Natural killer cell treated with Interleukin-12 subunit alpha and Interleukin-12 subunit beta and Interleukin-15 and Interleukin-18, amount 100 ng/mL, for 72 hours (primary cell): ENCODE measurements at regions not wholly inside any gene's neighbourhood (a gene's known extent, or its start where the extent isn't known, plus 50 kb on each side); places are given as distances from the start of the nearest gene placed in this dataset.

Experiments used
- ATAC-seq, 2 donors: fragments of 150-1000 bp; cut with Tn5 transposase in 1 of 2; sonication (Bioruptor Pico), chemical (Tn5 transposase) in 1 of 2; 2 replicates each; pipeline ENCODE4 v1.10.0; 2021
- DNase-seq: peaks from one replicate; pipeline ENCODE4 v3.0.0; 2022; ENCODE audit warnings: low spot score
- H3K27ac Mint-ChIP-seq, 2 donors: 1 replicate in 1 of 2; 2 replicates in 1 of 2; pipeline ENCODE4 v1.8.0; 2022; ENCODE audit warnings: mixed read lengths in 2 of 2, mild to moderate bottlenecking in 1 of 2, moderate library complexity in 1 of 2
- H3K27me3 Mint-ChIP-seq, 2 donors: 1 replicate in 1 of 2; 2 replicates in 1 of 2; pipeline ENCODE4 v1.8.0; 2022; ENCODE audit warnings: mixed read lengths in 2 of 2
- H3K36me3 Mint-ChIP-seq: one replicate; pipeline ENCODE4 v1.8.0; 2022; ENCODE audit warnings: mixed read lengths
- H3K4me1 Mint-ChIP-seq, 2 donors: 1 replicate in 1 of 2; 2 replicates in 1 of 2; pipeline ENCODE4 v1.8.0; 2022; ENCODE audit warnings: low read depth in 2 of 2, mixed read lengths in 2 of 2, mild to moderate bottlenecking in 1 of 2
- H3K4me3 Mint-ChIP-seq: one replicate; pipeline ENCODE4 v1.8.0; 2022; ENCODE audit warnings: mixed read lengths
- H3K9me3 Mint-ChIP-seq: 2 replicates; pipeline ENCODE4 v1.8.0; 2022; ENCODE audit warnings: mixed read lengths

- Mint-ChIP-seq H3K36me3 (no peaks in the 10 kb centered on the region), H3K4me3 (no peak overlapping the region), H3K4me1 (no peaks in the 10 kb centered on the region), H3K27ac (no peak overlapping the region), H3K9me3 (no peaks in the 10 kb centered on the region), H3K27me3 (peaks cover 30 to 34% of the 10 kb centered on the region in 2 donors)
- DNase-seq (no peak), ATAC-seq (no peak)
Observed at GRCh38 chr2:120419073-120419472, 73.1 kb downstream of the INHBB start.

DNA sequence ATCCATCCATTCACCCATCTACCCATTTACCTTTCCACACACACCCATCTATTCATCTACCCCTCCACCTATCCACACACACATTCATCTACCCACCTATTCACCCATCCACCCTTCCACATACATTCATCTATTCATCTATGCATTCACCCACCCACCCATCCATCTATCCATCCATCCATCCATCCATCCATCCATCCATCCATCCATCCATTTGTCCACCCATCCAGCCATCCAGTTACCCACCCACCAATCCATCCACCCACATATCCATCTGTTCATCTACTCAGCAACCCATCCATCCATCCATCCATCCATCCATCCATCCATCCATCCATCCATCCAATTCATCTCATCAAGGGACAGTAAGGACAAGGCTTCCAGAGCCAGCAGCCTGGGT, 74.0 kb downstream of the INHBB start:
- no peak for ATAC-seq
- no peaks in the 10 kb centered on the region for H3K9me3 Mint-ChIP-seq

DNA sequence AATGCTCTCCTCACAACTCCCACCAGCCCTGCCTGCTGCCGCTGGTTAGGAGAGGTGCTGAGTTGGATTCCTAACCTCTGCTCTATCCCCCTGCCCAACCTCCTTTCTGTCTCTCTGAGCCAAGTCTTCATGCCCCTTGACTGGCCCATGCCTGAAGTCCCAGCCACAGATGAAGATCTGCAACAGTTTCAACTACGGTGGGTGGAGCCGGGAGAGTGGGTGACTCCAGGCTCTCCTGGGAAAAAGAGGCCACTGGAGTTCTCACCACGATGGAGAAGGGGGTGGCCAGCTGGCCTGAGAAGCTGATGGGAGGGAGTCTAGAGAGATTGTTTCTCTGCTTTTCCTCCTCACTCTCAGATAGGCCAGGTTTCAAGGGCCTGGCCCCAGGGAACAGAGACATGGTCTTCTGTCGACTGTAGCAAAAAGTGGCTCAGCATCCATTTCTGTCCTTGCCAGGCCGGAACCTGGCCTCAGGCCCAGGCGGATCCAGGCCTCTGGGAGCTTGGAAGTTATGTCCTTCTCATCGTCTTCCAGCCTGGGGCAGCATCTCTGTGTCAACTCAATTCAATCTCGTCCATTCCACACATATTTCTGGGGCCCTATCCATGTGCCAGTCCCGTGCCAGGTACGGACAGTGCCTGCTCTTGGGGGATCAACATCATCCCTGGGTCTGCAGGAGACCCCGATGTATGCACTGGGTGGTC, 75.3 kb downstream of the INHBB start:
- Mint-ChIP-seq H3K27ac (no peak overlapping the region), H3K27me3 (peaks cover 30 to 38% of the 10 kb centered on the region in 2 donors), H3K4me1 (no peaks in the 10 kb centered on the region), H3K9me3 (no peaks in the 10 kb centered on the region), H3K36me3 (no peaks in the 10 kb centered on the region), H3K4me3 (no peak overlapping the region)
- DNase-seq (no peak), ATAC-seq (no peak)

More for the DNA sequence above, 74.0 kb downstream of the INHBB start:
- H3K4me3 Mint-ChIP-seq = no peak overlapping the region
- H3K4me1 Mint-ChIP-seq = no peaks in the 10 kb centered on the region
- H3K27ac Mint-ChIP-seq = no peak overlapping the region
- DNase-seq = no peak
- peaks cover 28 to 31% of the 10 kb centered on the region in 2 donors for H3K27me3 Mint-ChIP-seq
- no peaks in the 10 kb centered on the region for H3K36me3 Mint-ChIP-seq

DNA sequence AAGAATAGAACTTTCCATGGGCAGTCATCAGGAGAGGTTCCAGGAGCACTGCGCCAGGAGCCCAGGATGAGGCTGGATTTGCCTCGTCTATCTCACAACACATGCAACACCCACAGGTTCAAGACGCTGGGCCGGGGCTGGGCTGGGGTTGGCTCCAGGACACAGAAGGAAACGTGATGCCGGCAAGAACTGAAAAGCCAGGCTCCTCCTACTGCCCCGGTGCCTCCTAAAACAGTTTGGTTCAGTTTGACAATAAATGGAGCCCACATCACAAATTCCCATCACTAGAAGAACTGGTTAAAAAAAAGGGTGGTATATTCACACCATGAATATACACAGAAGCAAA, 75.9 kb downstream of the INHBB start:
- Mint-ChIP-seq H3K4me1 (no peaks in the 10 kb centered on the region), H3K9me3 (no peaks in the 10 kb centered on the region), H3K27me3 (peaks cover 30 to 44% of the 10 kb centered on the region in 2 donors), H3K4me3 (no peak overlapping the region), H3K27ac (no peak overlapping the region), H3K36me3 (no peaks in the 10 kb centered on the region)
- no peak for ATAC-seq
- no peak for DNase-seq

DNA sequence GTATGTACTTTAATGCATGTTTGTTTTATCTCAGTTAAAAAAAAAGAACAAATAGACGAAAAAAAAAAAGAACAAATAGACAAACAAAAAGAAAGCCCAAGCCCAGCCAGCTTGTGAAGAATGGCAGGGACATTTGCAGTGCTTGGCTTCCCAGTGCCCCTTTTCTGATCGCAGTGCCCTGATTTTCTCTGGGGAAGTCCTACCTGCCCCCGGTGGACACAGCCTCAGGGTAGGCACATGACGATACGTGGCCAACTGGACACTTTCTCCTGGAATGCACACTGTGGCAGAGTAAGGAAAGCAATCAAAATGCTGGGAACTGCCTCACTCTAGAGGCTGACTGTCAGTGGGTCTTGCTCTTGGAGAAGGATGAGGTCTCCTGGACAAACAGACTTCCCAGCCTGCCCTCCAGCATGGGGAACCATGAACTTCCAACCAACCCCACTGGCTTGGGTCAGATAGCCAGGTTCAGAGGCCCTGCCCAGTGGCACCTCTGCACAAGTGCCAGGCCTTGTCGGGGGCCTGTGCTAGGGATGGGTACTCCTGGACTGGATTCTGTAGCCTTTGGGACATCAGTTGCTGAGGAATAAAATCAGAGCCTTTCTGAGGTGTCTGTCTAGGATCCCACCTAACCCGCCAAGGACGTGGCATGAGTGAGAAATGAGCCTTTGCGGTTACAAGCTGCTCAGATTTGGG, 76.7 kb downstream of the INHBB start:
- H3K36me3 Mint-ChIP-seq = no peaks in the 10 kb centered on the region
- H3K27me3 Mint-ChIP-seq = peaks cover 30 to 52% of the 10 kb centered on the region in 2 donors
- no peaks in the 10 kb centered on the region for H3K9me3 Mint-ChIP-seq
- no peak overlapping the region for H3K27ac Mint-ChIP-seq
- H3K4me3 Mint-ChIP-seq = no peak overlapping the region
- no peak for DNase-seq
- no peaks in the 10 kb centered on the region for H3K4me1 Mint-ChIP-seq
- ATAC-seq = peak in 1 of 2 donors; percentile 13

DNA sequence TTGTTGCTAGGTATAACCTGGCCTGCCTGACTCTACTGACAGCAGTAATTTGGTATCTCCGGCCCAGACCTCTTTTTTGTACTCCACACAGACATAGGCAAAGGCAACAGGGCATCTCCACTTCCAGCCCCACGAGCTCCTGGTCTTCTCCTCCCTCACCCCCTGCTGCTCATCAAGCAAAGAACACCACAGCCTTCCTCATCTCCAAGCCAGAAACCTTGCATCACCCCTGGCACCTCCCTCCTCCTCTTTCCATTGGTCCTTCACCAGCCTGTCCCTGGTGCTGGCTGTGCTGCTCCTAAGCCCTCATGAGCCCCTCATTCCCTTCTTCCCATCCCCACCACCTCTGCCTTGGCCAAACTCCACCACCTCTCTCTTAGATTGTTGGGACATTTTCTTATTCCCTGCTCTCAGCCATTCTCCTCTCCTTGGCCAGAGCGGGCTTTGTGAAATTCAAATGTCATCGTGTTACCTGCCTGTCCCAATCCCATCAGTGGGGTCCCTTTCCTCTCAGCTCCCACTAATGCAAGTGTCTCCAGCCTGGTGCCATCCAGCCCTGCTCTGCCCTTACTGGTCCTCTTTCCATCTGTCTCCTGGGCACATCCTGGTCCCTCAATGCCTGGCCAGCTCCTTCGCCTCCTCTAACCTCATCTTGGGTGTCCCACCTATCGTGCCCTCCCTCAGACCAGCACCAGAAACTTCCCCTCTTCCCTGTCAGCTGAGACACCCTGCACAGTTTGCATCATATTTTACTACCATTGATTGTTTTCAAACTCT, 77.4 kb downstream of the INHBB start:
- Mint-ChIP-seq H3K27me3 (peaks cover 26 to 52% of the 10 kb centered on the region in 2 donors), H3K36me3 (no peaks in the 10 kb centered on the region), H3K4me1 (no peaks in the 10 kb centered on the region), H3K27ac (no peak overlapping the region), H3K4me3 (no peak overlapping the region), H3K9me3 (no peaks in the 10 kb centered on the region)
- DNase-seq = no peak
- ATAC-seq = peak in 1 of 2 donors; percentile 28

- no peaks in the 10 kb centered on the region for H3K9me3 Mint-ChIP-seq
- no peaks in the 10 kb centered on the region for H3K4me1 Mint-ChIP-seq
- no peaks in the 10 kb centered on the region for H3K36me3 Mint-ChIP-seq
- peaks cover 26 to 48% of the 10 kb centered on the region in 2 donors for H3K27me3 Mint-ChIP-seq
- DNase-seq = no peak
- no peak for ATAC-seq
- no peak overlapping the region for H3K27ac Mint-ChIP-seq
- no peak overlapping the region for H3K4me3 Mint-ChIP-seq
Observed at GRCh38 chr2:120424274-120424796, 78.4 kb downstream of the INHBB start.

DNA sequence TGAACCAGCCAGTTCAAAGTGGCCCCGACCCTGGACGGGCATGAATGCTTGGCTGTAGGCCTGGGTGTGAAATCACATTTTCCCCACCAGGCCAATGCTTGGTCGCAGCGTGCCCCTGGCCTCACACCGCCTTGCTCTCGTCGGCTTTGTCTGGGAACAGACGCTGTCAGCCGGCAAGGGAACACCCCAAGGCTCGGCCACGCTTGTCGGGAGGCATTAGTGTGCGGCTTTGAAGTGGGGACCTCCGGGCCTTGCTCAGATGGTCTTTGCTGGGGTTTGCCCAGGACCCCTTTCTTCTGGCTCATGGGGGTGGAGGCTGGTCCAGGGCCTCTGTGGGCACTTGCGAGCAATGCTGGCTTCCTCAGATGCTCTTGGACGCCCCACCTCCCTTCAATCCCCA, 79.1 kb downstream of the INHBB start:
- Mint-ChIP-seq H3K27ac (no peak overlapping the region), H3K9me3 (no peaks in the 10 kb centered on the region)

GRCh38 chr2:120428748-120429147, 82.8 kb downstream of the INHBB start:
- no peaks in the 10 kb centered on the region for H3K36me3 Mint-ChIP-seq
- no peaks in the 10 kb centered on the region for H3K4me1 Mint-ChIP-seq
- no peak for ATAC-seq
- peaks cover 9 to 29% of the 10 kb centered on the region in 2 donors for H3K27me3 Mint-ChIP-seq
- H3K27ac Mint-ChIP-seq = no peak overlapping the region
- H3K9me3 Mint-ChIP-seq = no peaks in the 10 kb centered on the region
- H3K4me3 Mint-ChIP-seq = no peak overlapping the region
- no peak for DNase-seq

More for the DNA sequence above, 79.1 kb downstream of the INHBB start:
- no peaks in the 10 kb centered on the region for H3K4me1 Mint-ChIP-seq
- ATAC-seq (no peak), DNase-seq (no peak)
- no peak overlapping the region for H3K4me3 Mint-ChIP-seq
- peaks cover 24 to 42% of the 10 kb centered on the region in 2 donors for H3K27me3 Mint-ChIP-seq
- H3K36me3 Mint-ChIP-seq = no peaks in the 10 kb centered on the region

GRCh38 chr2:120429586-120430500, 83.9 kb downstream of the INHBB start:
- H3K9me3 Mint-ChIP-seq = no peaks in the 10 kb centered on the region
- no peak overlapping the region for H3K27ac Mint-ChIP-seq
- H3K36me3 Mint-ChIP-seq = no peaks in the 10 kb centered on the region
- DNase-seq (no peak), ATAC-seq (no peak)
- H3K4me3 Mint-ChIP-seq = no peak overlapping the region
- no peaks in the 10 kb centered on the region for H3K4me1 Mint-ChIP-seq
- H3K27me3 Mint-ChIP-seq = peaks cover 7 to 25% of the 10 kb centered on the region in 2 donors

- H3K27me3 Mint-ChIP-seq = peaks cover 7 to 25% of the 10 kb centered on the region in 2 donors
- H3K4me1 Mint-ChIP-seq = no peaks in the 10 kb centered on the region
- DNase-seq (no peak), ATAC-seq (no peak)
- H3K36me3 Mint-ChIP-seq = no peaks in the 10 kb centered on the region
- H3K27ac Mint-ChIP-seq = no peak overlapping the region
- H3K9me3 Mint-ChIP-seq = no peaks in the 10 kb centered on the region
- H3K4me3 Mint-ChIP-seq = no peak overlapping the region
Observed at GRCh38 chr2:120430501-120430830, 84.5 kb downstream of the INHBB start.

GRCh38 chr2:120430957-120431356, 85.0 kb downstream of the INHBB start:
- no peaks in the 10 kb centered on the region for H3K9me3 Mint-ChIP-seq
- ATAC-seq = no peak
- no peak for DNase-seq
- no peaks in the 10 kb centered on the region for H3K36me3 Mint-ChIP-seq
- H3K27me3 Mint-ChIP-seq = peaks cover 5 to 21% of the 10 kb centered on the region in 2 donors
- H3K4me1 Mint-ChIP-seq = no peaks in the 10 kb centered on the region
- H3K27ac Mint-ChIP-seq = no peak overlapping the region
- H3K4me3 Mint-ChIP-seq = no peak overlapping the region
